H1 (cell line): ENCODE measurements at regions not wholly inside any gene's neighbourhood (a gene's known extent, or its start where the extent isn't known, plus 50 kb on each side); places are given as distances from the start of the nearest gene placed in this dataset.

Experiments
- ASH2L ChIP-seq: fragments of 200-600, 300-600 bp; sonication (generic); IDR thresholded peaks from one replicate; pipeline ENCODE4 v1.7.1; 2017; ENCODE audit warnings: low read length
- ATF3 ChIP-seq: IDR thresholded peaks from 2 replicates; pipeline ENCODE4 v1.6.1; 2011; ENCODE audit warnings: low read depth, mild to moderate bottlenecking, low read length; ENCODE audit not compliant: insufficient read depth
- CTCF ChIP-seq, 3 experiments: IDR thresholded peaks; 1 replicate in 2 of 3; 2 replicates in 1 of 3; pipeline versions ENCODE4 v1.5.1 to v1.6.1; 2011; ENCODE audit warnings: low read length in 3 of 3, mild to moderate bottlenecking in 3 of 3, inconsistent platforms in 2 of 3, low read depth in 1 of 3, moderate library complexity in 1 of 3; ENCODE audit not compliant: insufficient read depth in 1 of 3; ENCODE audit errors: control extremely low read depth in 1 of 3
- EGR1 ChIP-seq: IDR thresholded peaks from 2 replicates; pipeline ENCODE4 v1.6.1; 2011; ENCODE audit warnings: low read depth, low read length, borderline replicate concordance
- EZH2 ChIP-seq: fragments of 200-600 bp; sonication (generic); IDR thresholded peaks from 2 replicates; pipeline ENCODE4 v1.7.1; 2012; ENCODE audit warnings: low read depth, mild to moderate bottlenecking, moderate library complexity, low read length, inconsistent platforms; ENCODE audit not compliant: severe bottlenecking
- POLR2AphosphoS5 ChIP-seq: IDR thresholded peaks from 2 replicates; pipeline ENCODE4 v1.6.1; 2011; ENCODE audit warnings: low read depth, low read length

- TF ChIP-seq CTCF (IDR thresholded peaks at IDR 0.05; ENCODE audit: control extremely low read depth in 1 of 3, insufficient read depth in 1 of 3, low read depth in 1 of 3, low read length in 3 of 3) (no peak), POLR2AphosphoS5 (no peak), EZH2 (no peak), ASH2L (no peak), ATF3 (no peak), EGR1 (no peak)
Observed at GRCh38 chr10:45058992-45059561, 58.4 kb downstream of the ZNF22 start.
